GM18505 (cell line): ENCODE measurements at regions not wholly inside any gene's neighbourhood (a gene's known extent, or its start where the extent isn't known, plus 50 kb on each side); places are given as distances from the start of the nearest gene placed in this dataset.

Source experiments
- ATAC-seq: cut with Tn5 transposase; IDR thresholded peaks from one replicate; pipeline ENCODE4 v1.9.1; 2021; ENCODE audit not compliant: unreplicated experiment
- POLR2A ChIP-seq: IDR thresholded peaks from 4 replicates; pipeline ENCODE4 v1.6.1; 2011; ENCODE audit warnings: borderline replicate concordance; ENCODE audit not compliant: insufficient read depth, insufficient read length; ENCODE audit errors: extremely low read depth

GRCh38 chr2:118309946-118310680 lies 221.8 kb downstream of the INSIG2 start:
- ATAC-seq: peak; percentile 77
- peak; percentile 47 for TF ChIP-seq POLR2A

DNA sequence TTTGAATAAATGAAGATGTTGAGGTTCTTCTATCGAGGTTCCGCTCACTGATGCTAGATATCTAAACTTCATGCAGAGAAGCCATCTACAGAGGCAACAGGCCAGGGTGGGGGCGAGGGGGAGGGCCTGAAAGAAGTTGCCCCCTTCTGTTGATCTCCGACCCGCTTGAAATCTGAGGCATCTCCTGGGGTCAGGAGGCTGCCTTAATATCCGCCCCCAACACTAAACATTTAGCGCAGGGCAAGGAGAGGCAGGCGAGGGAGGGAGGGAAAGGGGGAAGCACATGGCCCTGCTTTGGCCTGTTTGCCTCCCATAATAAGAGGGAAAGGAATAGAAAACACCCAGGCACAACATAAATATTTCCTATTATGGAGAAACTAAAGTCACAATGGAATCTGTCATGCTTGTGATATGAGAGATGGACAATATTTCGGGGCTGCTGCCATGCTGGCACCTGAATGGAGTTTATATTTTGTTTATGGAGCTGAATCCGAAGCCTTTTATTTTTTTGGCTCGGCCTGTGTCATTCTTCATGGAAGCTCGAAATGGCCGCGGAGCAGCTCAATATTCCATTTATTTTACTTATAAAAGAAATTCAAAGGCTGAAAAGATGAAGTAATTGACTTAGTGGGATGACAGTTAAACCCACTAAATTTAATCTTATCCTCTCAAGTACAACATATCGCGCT lies 221.1 kb downstream of the INSIG2 start:
- ATAC-seq: no peak
- no peak for TF ChIP-seq POLR2A

GRCh38 chr2:118307864-118308263 lies 219.6 kb downstream of the INSIG2 start:
- ATAC-seq: no peak
- TF ChIP-seq POLR2A: no peak

DNA sequence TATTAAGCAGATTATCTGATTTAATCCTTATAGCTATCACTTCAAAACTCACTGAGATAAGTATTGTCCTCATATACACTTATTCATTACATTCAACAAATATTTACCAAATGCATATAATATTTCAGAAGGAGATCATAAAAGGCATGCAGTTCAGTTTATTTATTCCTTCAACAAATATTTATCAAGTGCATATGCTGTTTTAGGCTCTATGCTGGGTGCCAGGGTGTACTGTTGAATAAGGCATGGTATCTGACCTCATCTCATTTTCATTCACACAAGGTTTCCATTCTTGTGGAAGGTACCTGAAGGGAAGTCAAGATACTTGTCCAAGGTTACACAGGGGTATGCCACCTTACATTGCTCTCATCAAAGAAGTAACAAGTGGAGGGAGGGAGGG lies 213.0 kb downstream of the INSIG2 start:
- no peak for TF ChIP-seq POLR2A
- ATAC-seq: no peak

DNA sequence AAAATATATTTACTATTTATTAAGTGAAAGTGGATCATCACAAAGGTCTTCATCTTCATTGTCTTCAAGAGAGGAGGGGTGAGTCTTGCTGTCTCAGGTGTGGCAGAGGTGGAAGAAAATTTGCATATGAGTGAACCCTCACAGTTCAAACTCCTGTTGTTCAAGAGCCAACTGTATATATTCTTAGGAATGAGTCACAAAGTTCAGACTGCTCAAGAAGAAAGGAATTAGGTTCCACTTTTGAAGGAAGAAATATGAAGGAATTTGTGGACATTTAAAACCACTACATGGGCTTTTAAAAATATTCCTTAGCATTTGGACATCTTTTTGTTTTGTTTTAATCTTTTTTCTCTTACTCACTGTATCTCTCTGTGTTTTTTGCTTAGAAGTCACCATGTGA lies 212.6 kb downstream of the INSIG2 start:
- no peak for TF ChIP-seq POLR2A
- no peak for ATAC-seq

GRCh38 chr2:118296663-118297062 lies 208.4 kb downstream of the INSIG2 start:
- no peak for ATAC-seq
- no peak for TF ChIP-seq POLR2A

GRCh38 chr2:118295592-118296390 lies 207.5 kb downstream of the INSIG2 start:
- TF ChIP-seq POLR2A: no peak
- no peak for ATAC-seq

DNA sequence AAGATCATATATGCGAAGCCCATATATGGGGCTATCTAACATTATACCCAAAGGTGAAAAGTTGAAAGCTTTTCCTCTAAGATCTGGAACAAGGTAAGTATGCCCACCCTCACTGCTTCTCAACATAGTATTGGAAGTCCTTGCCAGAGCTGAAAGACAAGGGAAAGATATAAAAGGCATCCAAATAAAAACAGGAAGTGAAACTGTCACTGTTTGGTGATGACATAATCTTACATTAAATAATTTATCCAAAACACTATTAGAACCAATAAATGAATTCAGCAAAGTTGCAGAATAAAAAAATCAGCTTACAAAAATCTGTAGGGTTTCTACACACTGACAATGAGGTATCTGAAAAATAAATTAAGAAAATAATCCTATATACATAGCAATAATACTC lies 205.8 kb downstream of the INSIG2 start:
- TF ChIP-seq POLR2A: no peak
- ATAC-seq: no peak

DNA sequence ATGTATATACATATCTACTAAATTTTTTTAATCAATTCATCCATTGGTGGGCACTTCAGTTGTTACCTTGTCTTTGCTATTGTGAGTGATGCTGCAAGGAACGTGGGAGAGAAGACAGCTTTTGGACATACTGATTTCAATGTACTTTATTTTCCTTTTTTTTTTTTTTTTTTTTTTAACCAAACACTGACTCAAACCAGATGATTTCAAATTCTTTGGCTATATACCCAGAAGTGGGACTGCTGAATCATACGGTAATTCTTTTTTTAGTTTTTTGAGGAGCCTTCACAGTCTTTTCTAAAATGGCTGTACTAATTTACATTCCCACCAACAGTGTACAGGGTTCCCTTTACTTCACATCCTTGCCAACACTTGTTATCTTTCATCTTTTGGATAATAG lies 204.7 kb downstream of the INSIG2 start:
- ATAC-seq: no peak
- TF ChIP-seq POLR2A: no peak

GRCh38 chr2:118291251-118291880 lies 203.1 kb downstream of the INSIG2 start:
- TF ChIP-seq POLR2A: no peak
- ATAC-seq: no peak

DNA sequence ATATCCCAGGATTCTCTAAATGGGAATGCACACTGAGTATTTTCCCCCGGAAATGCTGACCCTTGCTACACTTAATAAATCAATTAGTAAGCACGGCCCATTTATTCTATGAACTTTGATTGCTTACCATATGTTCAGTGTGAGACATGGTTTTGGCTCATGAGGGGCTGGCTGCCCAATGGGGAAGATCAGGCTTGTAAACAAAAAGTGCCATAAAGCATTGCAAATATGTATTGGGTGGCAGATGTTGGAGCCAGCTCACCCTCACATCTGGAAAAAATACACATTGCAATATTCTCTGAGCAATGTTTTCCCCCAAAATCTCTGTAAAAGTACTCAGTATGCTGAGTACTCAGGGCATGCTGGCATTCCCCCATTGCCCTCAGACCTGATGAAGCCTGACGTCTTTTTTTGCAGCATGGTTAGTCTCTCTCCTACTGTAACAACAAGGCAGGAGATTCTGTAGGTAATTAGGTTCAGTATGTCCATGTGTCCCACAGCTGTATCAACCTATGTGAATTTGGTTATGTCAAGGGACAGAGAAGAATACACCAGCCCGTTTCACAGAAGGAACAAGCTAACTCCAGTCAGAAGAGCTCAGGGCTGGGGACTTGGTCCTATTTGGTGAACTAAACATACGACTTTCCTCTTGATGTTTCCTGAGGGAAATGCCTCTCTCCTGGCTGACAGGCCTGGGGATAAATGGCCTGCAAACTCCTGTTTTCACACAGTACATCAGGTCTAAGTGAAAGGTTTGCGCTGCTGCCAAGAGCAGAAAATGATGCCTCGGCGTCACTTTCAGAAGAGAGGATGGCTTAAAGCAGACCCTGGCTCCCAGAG lies 202.4 kb downstream of the INSIG2 start:
- no peak for ATAC-seq
- no peak for TF ChIP-seq POLR2A

GRCh38 chr2:118279005-118279404 lies 190.7 kb downstream of the INSIG2 start:
- no peak for TF ChIP-seq POLR2A
- ATAC-seq: no peak

DNA sequence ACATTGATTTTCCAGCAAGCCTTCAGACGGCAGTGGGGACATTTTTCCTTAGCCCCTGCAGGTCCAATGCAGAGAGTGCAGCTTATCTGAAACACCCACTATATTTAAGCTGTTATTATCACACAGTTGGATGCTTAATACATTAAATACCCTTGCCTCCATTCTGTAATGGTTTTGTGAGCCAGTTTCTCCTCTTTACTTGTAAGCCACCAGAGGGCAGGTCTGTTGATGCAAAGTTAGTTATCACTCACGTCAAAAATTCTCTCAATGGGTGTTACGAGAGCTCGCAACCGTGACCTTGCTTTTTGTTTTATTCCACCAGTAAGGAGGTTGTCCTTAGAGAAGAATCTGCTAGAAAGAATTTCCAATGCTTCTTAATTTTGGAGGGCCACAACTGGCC lies 189.8 kb downstream of the INSIG2 start:
- no peak for ATAC-seq
- TF ChIP-seq POLR2A: no peak

DNA sequence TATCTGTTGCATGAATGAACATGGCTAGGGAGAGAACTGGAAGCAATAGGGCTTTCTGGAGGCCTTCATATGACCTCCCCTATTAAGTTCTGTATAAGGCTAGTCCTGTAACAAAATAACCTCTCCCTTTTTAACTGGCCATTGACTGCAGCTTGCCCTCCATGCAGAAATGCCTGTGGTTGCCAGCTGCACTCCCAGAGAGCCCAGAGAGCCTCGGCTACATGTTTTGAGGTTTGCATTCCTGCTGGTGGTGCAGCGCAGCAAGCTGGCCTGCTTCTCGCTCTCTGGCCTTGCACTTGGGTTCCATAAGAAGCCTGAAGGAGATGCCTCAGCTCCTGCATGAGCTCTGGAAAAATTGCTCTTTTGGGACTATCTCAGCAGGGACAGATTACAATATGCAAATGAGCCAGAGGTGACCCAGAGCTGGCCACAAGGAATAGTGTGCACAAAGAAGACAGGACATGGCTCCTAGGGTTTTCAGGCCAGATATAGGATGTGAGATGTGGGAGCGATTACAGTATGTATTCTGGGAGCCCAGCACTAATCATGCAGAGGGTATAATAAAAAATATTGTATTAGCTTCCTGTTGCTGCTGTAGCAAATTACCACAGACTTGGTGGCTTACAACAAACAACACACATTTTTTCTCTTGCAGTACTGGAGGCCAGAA lies 186.7 kb downstream of the INSIG2 start:
- ATAC-seq: no peak
- no peak for TF ChIP-seq POLR2A
